NAMALWA (cell line): ENCODE measurements at regions not wholly inside any gene's neighbourhood (a gene's known extent, or its start where the extent isn't known, plus 50 kb on each side); places are given as distances from the start of the nearest gene placed in this dataset.
A peak's percentile ranks its signal among the peaks of the same experiment; 100 is the strongest.

Experiments used
- DNase-seq: peaks from one replicate; pipeline ENCODE4 v3.0.0-alpha.2; 2015; ENCODE audit warnings: low spot score

GRCh38 chr4:20353646-20354045, 101.9 kb downstream of the SLIT2 start:
- DNase-seq, result no peak

GRCh38 chr4:20354120-20354519, 102.4 kb downstream of the SLIT2 start:
- DNase-seq, result no peak

DNA sequence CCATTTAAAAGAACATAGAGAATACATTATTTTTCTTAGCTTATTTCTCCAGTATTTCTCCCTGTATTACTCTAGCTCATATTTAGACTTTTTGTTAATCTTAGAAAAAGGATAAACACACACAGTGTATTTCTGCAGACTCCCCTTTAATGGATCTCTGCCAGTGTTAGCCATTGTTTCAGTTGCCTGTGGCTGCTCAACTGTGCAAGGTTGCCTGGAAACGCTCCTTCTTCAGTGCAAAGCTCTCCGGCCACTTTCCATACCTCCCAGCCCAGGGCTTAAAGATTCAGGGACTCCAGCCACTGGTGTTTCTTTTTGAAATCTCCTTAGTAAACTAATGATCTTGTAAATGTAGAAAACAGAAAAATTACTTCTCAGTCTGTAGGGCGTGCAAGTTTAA, 104.9 kb downstream of the SLIT2 start:
- DNase-seq, result no peak

DNA sequence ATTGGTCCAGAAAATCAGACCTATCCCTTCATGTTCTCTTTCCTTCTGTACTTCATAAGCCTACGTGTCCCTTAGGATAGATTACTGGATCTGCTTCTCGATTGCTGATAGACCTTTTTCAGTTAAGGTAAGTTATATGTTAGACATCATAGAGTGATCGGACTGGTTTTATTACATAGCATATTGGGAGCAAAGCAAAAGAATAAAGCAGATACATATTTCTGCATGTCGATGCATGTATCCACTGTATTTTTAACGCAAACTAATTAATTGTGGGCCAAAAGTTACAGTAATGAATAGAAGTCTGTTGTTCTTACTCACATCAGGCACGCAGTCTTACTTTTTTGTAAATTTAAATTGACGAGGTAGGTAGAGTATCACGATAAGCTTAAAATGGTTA, 106.4 kb downstream of the SLIT2 start:
- DNase-seq, result no peak

- DNase-seq, result peak; percentile 66
These were observed 108.0 kb downstream of the SLIT2 start for GRCh38 chr4:20359692-20360091.

- no peak for DNase-seq
These were observed 110.4 kb downstream of the SLIT2 start for GRCh38 chr4:20362148-20362547.

GRCh38 chr4:20364969-20365368, 113.3 kb downstream of the SLIT2 start:
- DNase-seq, result no peak

DNA sequence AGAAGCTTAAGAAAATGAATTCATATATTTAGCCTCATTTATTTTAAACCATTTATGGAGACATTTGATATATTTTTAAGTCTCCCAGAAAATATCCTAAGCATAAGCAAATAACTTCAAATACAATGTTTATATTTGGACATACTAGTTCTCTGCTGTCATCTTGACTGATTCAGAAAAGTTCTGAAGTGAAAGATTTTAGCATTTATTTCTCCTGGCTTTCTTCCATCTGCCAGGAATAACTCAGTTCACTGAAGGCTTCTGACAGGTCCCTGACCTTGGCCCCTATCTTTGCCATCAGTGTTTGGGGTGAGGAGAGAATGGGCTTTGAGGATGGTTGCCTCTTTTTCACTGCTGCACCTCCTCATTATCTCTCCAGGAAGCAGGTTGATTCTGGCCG, 115.7 kb downstream of the SLIT2 start:
- DNase-seq, result no peak

GRCh38 chr4:20368926-20369325, 117.2 kb downstream of the SLIT2 start:
- no peak for DNase-seq

GRCh38 chr4:20370274-20370673, 118.6 kb downstream of the SLIT2 start:
- DNase-seq, result no peak

GRCh38 chr4:20376070-20376469, 124.4 kb downstream of the SLIT2 start:
- DNase-seq, result peak; percentile 7

- no peak for DNase-seq
These were observed 126.5 kb downstream of the SLIT2 start for GRCh38 chr4:20378181-20378580.

GRCh38 chr4:20381005-20381404, 129.3 kb downstream of the SLIT2 start:
- DNase-seq, result no peak

- DNase-seq, result no peak
These were observed 131.6 kb downstream of the SLIT2 start for GRCh38 chr4:20383283-20383682.

DNA sequence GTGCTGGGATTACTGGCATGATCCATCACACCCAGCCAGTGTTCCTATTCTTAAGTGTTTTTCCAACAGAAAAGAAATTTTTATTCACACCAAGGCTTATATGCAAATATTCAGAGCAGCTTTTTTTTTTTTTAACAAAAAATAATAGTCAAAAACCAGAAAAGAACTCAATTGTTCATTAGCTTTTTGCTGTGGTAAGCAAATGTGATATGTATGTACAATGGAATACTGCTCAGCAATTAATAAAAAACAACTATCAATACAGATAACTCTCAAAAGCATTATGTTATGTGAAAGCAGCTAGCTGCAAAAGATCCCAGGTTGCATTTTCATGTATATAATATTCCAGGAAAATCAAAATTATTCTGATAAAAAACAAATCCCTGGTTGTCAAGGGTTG, 132.3 kb downstream of the SLIT2 start:
- DNase-seq, result no peak

DNA sequence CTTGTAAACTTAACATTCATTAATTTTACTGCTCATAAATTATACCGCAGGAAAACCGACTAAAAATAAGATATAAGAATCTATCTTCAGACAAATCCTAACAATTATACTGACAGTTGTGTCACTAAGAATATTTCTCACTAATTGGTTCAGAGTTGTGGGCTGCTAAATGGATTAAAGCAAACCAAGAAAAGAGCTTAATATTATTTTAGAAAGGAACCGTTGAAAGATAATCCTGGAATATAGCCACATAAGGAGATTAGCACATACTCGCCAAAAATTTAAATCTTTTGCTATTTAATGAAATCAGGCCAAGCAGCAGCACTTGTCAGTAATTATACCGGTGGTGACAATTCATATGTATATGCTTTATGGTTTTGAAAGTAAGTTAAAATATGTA, 132.8 kb downstream of the SLIT2 start:
- DNase-seq, result no peak

DNA sequence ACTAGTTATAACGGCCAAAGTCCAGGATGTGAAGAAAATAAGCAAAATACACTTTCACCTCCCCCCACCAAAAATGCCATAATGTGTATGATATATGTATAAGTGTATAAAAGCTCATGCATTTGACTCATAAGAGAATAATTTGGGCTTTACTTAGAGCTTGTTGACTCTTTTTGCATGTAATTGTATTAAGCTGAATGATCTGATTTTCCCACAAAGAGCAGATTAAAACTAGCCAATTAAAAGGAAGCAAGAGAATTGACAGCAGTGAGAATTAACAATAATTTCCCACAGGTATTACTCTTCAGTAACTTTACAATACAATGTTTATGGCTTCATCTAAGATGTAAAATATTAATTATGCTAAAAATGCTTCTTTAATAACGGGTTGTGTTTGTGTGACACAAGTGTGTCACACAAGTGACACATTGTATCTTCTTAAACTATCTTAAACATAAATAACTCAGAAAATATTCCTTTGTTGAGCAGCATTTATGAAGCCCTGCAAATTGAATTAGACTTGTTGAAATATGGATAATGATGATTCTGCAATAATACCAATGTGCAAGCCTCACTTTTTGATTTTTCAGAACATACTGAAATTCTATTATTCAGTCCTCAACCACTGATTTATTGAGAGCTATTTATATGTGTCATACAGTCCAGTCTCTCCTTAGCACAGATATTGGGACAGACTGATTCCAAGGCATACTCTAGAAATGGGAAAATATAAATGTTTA, 134.5 kb downstream of the SLIT2 start:
- DNase-seq, result no peak

DNA sequence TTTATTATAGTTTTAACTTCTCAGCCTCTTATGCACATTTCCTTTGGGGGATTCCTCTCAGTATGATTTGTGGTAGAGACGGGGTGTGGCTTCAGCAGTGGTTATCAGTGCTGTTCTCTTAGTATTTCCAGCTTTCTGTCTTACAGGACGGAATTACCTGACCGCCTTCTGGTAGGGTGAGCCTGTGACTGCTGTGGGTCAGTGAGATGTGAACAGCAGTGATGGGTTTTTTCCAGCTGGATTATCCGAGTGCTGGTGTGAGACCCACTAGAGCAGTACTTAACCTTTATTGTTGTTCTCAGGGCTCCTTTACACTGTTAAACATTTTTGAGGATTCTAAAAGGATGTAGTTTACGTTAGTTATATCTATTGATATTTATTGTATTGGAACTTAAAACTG, 135.2 kb downstream of the SLIT2 start:
- DNase-seq, result no peak

- DNase-seq, result no peak
These were observed 139.5 kb downstream of the SLIT2 start for GRCh38 chr4:20391198-20391597.

GRCh38 chr4:20391912-20392311, 140.2 kb downstream of the SLIT2 start:
- no peak for DNase-seq

- DNase-seq, result no peak
These were observed 141.9 kb downstream of the SLIT2 start for GRCh38 chr4:20393486-20394100.

DNA sequence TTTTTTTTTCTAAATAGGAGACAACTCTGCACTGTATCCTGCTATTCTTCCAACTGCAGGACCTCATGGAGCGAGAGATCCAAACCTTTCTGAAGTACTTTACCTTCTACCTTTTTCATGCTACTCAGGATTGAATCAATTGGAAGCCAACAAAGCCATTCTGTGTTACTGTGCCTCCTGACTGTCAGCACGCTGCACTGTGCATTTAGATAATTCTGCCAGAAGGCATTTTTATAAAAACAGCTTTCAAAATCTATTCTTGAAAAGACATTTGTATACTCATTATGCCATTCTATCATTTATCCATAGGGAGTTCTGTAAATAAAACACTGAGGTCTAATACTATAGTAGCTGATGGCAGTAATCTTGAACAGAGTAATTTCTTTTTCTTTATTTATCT, 142.8 kb downstream of the SLIT2 start:
- no peak for DNase-seq

- peak; percentile 54 for DNase-seq
These were observed 143.6 kb downstream of the SLIT2 start for GRCh38 chr4:20395160-20395773.

DNA sequence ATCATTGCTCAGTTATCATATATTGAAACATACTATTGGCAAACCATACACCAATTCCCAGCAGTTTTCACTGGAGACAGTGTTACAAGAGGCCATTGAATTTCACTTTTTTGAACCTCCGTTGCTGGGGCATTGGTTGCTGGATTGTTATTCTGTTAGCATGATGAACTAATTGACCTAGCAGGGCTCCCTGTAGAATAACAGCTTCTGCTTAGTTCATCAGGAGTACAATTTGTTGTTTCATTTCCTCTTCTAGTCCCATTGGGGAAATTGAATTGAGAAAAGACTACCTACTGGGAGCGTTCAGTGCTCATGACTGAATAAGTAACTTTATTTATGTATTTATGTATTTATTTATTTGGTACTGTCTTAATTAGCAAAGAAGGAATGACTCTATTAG, 151.6 kb downstream of the SLIT2 start:
- DNase-seq, result peak; percentile 65
